G401 (cell line): ENCODE measurements at regions not wholly inside any gene's neighbourhood (a gene's known extent, or its start where the extent isn't known, plus 50 kb on each side); places are given as distances from the start of the nearest gene placed in this dataset.

Source experiments
- DNase-seq: peaks from one replicate; pipeline ENCODE4 v3.0.0-alpha.2; 2015; ENCODE audit warnings: low spot score
- in situ Hi-C: cut with HindIII; loops from 2 replicates; pipeline ENCODE4 v1.10.0; 2016; ENCODE audit warnings: low sequenced_read_pairs, mixed read lengths

DNA sequence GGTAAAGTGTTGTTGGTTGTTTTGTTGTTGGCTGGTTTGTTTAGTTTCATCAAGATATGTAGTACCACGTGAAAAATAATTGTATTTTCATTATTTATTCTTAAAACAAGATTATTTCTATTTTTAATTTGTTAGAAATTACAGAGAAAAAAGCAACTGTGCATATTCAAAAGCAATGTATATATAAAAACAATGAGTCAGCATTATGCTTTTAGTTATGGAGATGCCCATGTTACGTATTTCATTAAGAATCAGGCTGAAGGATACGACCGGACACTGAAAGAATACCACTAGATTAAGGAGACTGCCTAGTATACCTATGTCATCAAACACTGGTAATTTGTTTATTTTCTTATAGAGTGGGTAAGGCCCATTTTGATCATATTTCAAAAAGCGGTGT lies 1188.4 kb upstream of the NXPH2 start:
- in situ Hi-C loops: no loop called here
- no peak for DNase-seq

DNA sequence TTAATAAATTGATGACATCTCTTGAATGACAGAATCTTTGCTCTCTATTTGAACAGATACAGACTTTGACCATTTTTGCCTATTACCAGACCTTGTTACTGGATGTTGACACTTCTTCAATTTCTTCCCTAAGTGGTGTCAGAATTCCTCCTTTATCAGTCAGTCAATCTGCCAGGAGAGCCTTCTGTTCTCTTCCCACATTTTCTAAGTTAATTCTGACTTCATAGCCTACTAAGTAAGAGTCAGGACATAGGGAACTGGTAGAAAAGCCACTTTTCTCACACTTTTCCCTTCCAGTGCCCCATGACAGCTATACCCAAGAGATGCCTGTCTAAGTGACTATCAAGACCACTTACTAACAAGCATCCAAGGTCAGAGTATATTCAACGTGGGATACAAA lies 1187.5 kb upstream of the NXPH2 start:
- in situ Hi-C loops: no loop called here
- no peak for DNase-seq

DNA sequence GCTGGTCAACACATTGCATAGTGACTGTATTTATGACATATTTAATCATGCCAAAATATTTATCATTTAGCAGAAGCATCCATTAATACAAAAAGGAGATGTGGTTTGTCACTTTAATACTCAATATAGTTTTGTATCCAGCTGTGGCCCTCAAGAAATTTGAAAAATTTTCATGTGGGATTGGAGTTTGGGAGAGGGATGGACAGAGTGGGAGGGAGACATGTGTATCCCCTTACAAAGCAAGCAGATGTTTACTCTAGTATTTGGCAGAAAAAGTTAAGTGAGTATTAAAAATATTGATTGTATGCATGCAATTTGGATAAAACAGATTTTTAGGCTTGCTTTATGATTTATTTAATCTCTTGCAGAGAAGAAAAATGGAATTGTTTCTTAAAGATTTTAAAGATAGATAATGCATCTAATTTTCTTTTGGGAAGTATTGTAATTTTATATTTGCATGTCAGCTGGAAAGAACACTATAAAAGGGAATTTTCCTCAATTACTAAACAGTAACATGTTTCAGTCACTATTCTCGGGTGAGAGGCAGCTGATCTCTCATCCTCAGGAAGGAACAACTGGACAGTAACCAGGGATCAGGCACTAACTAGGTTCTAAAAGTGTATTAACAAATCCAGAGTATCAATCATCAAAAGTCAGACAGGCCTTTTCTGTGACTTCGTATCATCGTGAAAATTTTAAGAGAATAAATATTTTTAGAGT lies 1184.7 kb upstream of the NXPH2 start:
- no peak for DNase-seq
- in situ Hi-C loops: no loop called here

DNA sequence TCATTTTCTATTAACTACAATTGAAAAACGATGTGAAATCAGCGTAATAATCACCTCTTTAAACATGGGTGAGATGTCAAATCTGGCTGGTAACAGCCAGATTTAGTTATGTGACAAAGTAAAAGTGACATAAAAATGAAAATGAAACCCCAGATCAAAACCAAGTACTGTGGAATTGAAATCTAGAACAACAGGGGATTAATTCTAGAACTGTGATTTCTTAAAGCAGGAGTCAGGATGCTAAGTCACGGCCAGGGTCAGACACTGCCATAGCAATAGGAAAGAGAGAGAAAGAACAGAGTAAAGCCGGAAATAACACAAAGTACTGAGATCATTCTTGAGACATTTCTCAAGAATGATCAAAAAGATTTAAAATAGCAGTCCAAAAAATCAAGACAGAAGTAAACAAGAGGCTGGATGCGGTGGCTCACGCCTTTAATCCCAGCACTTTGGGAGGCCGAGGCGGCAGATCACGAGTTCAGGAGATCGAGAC lies 1183.7 kb upstream of the NXPH2 start:
- no peak for DNase-seq
- in situ Hi-C loops: no loop called here

DNA sequence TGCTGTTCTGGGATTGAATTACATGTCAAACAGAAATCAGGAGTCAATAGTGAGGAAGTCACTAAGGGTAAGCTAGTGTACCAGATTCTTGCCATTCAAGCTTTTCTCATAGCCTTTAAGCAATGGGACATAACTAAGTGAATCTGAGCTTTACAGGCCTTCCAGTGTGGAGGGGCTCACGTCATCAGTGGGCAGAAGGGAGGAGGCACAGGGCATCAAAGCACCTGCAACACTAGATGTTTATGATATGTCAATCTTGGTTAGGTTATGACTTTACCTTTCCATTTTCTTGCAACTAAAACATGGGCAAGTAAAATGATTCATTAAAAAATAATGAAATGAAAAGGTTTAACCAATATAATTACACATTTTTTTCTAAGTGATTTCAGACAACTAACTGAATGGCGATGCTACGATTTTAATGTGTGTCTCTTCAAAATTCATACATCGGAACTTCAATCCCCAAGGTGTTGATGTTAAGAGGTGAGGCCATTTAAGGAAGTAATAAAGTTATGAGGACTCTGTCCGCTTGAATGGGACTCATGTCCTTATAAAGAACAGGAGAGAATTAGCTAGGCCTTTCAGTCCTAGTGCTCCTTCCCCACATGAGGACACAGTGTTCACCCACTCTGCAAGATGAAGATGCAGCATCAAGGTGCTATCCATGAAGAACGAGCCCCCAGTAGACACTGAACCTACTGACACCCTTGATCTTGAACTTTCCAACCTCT lies 1169.2 kb upstream of the NXPH2 start:
- in situ Hi-C loops: no loop called here
- DNase-seq: no peak

- in situ Hi-C loops: no loop called here
- no peak for DNase-seq
Measured at GRCh38 chr2:139946690-139947089, 1166.5 kb upstream of the NXPH2 start.

DNA sequence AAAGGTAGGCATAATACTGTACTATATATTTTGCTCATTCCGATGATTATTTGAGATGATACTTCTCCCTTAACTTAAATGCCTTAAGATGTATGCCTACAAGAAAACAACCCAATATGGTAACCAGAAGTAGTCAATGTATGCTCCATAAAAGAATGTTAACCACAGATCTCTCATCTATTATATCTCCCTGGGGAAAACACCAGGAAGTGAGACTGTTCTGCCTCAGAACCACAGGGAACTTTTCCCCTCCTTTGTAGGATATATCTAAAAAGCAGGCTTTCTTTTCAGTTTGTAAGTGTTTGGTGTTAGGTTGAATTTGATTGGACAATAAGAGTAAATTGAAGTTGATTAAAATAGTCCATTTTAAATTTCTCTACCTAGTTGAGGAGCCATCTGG lies 1160.5 kb upstream of the NXPH2 start:
- in situ Hi-C loops: no loop called here
- no peak for DNase-seq

GRCh38 chr2:139925903-139926302 lies 1145.7 kb upstream of the NXPH2 start:
- in situ Hi-C loops: no loop called here

GRCh38 chr2:139924070-139924469 lies 1143.9 kb upstream of the NXPH2 start:
- no peak for DNase-seq
- in situ Hi-C loops: no loop called here

More at GRCh38 chr2:139925903-139926302, 1145.7 kb upstream of the NXPH2 start:
- DNase-seq: no peak

DNA sequence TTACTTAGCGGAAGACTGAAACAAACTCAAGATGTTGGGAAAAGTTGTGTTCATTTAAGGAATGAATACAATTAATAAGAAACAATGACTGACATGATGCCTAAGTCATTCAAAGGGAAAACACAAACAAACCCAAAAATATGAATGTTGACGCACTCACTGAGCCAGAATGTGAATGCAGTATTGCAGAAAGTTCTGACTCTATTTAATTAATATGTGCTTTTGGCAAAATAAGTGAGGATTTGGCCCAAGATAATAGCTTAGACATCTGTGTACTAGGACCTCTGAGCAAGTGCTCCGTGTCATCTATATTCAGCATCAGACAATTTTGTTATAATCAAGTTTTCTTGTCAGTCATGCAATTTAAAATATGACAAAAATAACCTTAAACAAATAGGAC lies 1138.8 kb upstream of the NXPH2 start:
- in situ Hi-C loops: no loop called here
- DNase-seq: no peak

GRCh38 chr2:139917690-139918384 lies 1137.6 kb upstream of the NXPH2 start:
- DNase-seq: no peak
- in situ Hi-C loops: no loop called here

DNA sequence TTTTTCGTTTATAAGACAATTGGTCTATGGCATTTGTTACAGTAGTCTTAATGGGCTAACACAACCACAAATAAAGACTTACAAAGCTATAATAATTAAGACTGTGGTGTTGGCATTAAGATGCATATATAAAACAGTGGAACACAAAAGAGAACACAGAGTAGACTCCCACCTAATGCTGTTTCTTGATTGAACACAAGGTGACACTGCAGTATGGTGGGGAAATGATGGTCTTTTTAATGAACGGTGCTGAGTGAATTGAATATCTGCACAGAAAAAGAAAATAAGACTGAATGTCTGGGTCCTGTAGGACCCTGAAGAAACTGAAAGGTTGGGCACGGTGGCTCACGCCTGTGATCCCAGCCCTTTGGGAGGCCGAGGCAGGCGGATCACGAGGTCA lies 1136.6 kb upstream of the NXPH2 start:
- no peak for DNase-seq
- in situ Hi-C loops: no loop called here

GRCh38 chr2:139911160-139911559 lies 1131.0 kb upstream of the NXPH2 start:
- no peak for DNase-seq
- in situ Hi-C loops: no loop called here

DNA sequence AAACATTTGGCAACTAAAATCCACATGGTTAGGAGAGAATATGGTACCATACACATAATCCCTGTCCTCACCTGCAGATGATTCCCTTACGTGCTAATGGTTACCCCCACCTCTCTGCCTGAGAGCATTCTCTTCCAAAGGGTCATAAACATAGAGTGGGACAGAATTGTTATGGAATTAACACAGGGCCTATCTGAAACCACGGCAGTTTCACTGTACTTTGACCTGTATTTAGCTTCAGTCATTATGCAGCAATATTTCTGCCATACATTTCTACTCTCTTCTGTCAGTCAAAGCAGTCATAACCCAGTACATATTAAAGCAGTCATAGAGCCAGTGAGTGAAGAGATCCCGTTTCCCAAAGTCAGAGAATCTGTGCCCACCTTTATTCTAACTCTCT lies 1128.9 kb upstream of the NXPH2 start:
- DNase-seq: no peak
- in situ Hi-C loops: no loop called here

DNA sequence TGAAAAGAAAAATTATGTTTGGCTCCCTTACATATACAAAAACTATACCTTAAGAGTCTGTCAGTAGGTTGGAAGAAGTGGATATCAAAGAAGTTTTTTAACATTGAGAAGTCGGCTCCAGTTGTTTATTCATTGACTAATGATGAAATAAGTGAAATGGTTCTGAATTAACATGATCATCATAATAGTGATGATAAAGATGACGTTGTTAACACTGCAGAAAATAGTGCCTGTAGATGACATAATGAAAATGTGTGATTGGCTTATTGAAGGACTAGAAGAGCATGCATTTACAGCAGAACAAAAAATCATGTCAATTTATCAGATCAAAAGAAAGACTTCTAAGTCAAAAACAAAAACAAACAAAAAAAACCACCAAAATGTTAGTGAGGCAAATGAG lies 1125.4 kb upstream of the NXPH2 start:
- no peak for DNase-seq
- in situ Hi-C loops: no loop called here

DNA sequence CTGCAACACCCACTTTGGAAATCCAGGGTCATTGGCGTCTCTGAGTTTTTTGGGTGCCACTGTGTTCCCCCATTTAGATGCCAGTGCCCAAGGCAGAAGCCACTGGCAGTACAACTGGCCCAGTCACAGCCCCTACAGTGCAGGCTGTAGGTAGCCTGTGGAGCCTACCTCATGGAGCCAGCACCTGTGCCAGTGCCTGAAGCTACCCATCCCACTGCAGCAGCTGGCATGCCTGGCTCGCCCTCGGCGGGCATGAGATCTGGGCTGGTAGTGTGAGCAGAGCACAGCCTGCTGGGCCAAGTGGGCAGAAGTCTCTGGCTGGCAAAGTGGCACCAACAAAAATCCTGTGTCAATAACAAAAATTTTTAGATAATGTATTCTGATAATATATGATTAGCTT lies 1111.4 kb upstream of the NXPH2 start:
- in situ Hi-C loops: no loop called here
- DNase-seq: no peak

GRCh38 chr2:139885921-139886498 lies 1105.8 kb upstream of the NXPH2 start:
- in situ Hi-C loops: no loop called here
- DNase-seq: no peak

GRCh38 chr2:139876964-139877363 lies 1096.8 kb upstream of the NXPH2 start:
- in situ Hi-C loops: no loop called here
- DNase-seq: no peak

- in situ Hi-C loops: no loop called here
- DNase-seq: no peak
Measured at GRCh38 chr2:139876321-139876720, 1096.1 kb upstream of the NXPH2 start.

DNA sequence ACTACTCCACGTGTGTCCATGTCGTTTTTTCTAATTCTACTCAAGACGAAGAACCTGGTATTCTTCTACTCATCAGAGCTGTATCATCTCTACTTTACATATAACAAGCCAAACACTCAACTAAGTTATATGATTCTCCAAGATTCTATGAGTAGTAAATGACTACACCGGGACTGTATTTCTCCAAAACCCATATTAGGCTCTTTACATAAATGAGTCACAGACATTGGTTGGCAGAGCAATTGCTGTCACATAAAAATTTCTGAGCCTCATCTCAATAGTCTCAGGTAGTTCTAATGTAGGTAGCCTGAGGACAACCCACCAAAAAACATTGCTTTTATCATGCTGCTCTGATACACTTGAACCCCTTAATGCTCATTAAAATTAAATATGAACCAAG lies 1092.3 kb upstream of the NXPH2 start:
- in situ Hi-C loops: no loop called here
- no peak for DNase-seq
